ENCODE measurements at regions not wholly inside any gene's neighbourhood (a gene's known extent, or its start where the extent isn't known, plus 50 kb on each side); places are given as distances from the start of the nearest gene placed in this dataset.
"Not testable (repeated sequence)": the region's sequence is repeated elsewhere in the genome, so short reads cannot be mapped to it uniquely, and the experiment has no call there.

GRCh38 chr12:63006536-63006935 is 71.6 kb upstream of the PPM1H start:
- DNase-seq (ENCODE audit: extremely low spot score): no peak
- ChIA-PET POLR2A (no interaction called here), CTCF (no interaction called here)
- no peak for TF ChIP-seq CTCF (IDR thresholded peaks at IDR 0.05; ENCODE audit: control extremely low read depth, extremely low read depth, low read depth, missing control alignments)

GRCh38 chr12:63005382-63005781 is 70.4 kb upstream of the PPM1H start:
- ChIA-PET POLR2A (no interaction called here), CTCF (no interaction called here)
- no peak for DNase-seq (ENCODE audit: extremely low spot score)
- no peak for TF ChIP-seq CTCF (IDR thresholded peaks at IDR 0.05; ENCODE audit: control extremely low read depth, extremely low read depth, low read depth, missing control alignments)

GRCh38 chr12:63003223-63003819 is 68.4 kb upstream of the PPM1H start:
- no peak for DNase-seq (ENCODE audit: extremely low spot score)
- ChIA-PET CTCF (no interaction called here), POLR2A (no interaction called here)
- TF ChIP-seq CTCF (IDR thresholded peaks at IDR 0.05; ENCODE audit: control extremely low read depth, extremely low read depth, low read depth, missing control alignments): no peak

DNA sequence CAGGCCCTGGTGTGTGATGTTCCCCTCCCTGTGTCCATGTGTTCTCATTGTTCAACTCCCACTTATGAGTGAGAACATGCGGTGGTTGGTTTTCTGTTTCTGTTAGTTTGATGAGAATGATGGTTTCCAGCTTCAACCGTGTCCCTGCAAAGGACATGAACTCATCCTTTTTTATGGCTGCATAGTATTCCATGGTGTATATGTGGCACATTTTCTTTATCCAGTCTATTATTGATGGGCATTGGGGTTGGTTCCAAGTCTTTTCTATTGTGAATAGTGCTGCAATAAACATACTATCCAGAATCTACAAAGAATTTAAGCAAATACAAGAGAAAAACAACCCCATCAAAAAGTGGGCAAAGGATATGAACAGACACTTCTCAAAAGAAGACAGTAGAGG is 67.1 kb upstream of the PPM1H start:
- CTCF ChIA-PET: interaction anchor here (0.9 to 1.4 kb wide), 2 partner anchors 19 to 29 kb away, joined by 3 read pairs; no protein-coding TSS in a partner anchor
- DNase-seq (ENCODE audit: extremely low spot score); POLR2A ChIA-PET: not testable (repeated sequence)

DNA sequence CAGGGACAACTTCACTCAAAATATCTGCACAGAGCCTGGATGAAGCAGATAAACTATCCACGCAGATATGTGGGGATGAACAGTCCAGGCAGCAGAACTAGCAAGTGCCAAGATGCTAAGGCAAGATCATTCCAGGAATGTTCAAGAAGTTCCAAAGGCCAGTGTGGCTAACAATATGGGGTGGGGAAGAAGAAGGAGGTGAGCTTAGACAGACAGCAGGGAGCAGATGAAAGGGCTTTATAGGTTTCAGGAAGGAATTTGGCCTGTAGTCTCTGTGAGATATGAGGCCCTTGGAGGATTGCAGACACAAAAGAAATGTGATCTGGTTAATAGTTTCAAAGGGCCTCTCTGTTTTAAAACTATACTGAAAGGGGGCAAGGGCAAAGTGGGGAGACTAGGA is 63.5 kb upstream of the PPM1H start:
- DNase-seq (ENCODE audit: extremely low spot score): no peak
- CTCF ChIA-PET: no interaction called here
- POLR2A ChIA-PET: no interaction called here
- no peak for TF ChIP-seq CTCF (IDR thresholded peaks at IDR 0.05; ENCODE audit: control extremely low read depth, extremely low read depth, low read depth, missing control alignments)

GRCh38 chr12:62995097-62995496 is 60.1 kb upstream of the PPM1H start:
- no peak for DNase-seq (ENCODE audit: extremely low spot score)
- POLR2A ChIA-PET: no interaction called here
- CTCF ChIA-PET: interaction anchor here (1.2 kb wide), 1 partner anchor 8 kb away, joined by 4 read pairs; no protein-coding TSS in a partner anchor
- no peak for TF ChIP-seq CTCF (IDR thresholded peaks at IDR 0.05; ENCODE audit: control extremely low read depth, extremely low read depth, low read depth, missing control alignments)

DNA sequence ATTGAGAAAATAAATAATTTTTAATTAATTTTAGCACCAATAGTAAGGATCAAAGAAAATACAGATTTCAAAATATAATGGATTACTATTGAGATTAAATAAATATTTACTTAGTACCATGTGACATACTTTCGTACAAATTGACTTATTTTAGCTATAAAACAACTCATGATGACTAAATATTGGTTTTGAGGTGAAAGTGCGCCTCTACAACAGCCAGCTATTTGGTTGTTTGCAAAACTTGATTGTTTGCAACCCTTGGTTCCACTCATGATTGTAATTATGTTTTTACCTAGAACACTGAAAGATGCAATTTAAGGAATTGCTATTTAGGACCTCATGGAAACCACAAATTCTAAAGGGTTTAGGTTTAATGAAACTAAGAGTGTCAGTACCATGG is 51.9 kb upstream of the PPM1H start:
- POLR2A ChIA-PET: no interaction called here
- no peak for DNase-seq (ENCODE audit: extremely low spot score)
- TF ChIP-seq CTCF (IDR thresholded peaks at IDR 0.05; ENCODE audit: control extremely low read depth, extremely low read depth, low read depth, missing control alignments): no peak
- CTCF ChIA-PET: interaction anchor here (0.9 kb wide), 1 partner anchor 9 kb away, joined by 4 read pairs; no protein-coding TSS in a partner anchor

All from GM10248 (cell line).